ENCODE measurements at regions not wholly inside any gene's neighbourhood (a gene's known extent, or its start where the extent isn't known, plus 50 kb on each side); places are given as distances from the start of the nearest gene placed in this dataset.

- no peak for DNase-seq
- H3K9me3 Mint-ChIP-seq, result peaks cover 0 to 2% of the 10 kb centered on the region in 2 donors
- peaks cover 0 to 6% of the 10 kb centered on the region in 2 donors for H3K27me3 Mint-ChIP-seq
- ATAC-seq (replicated peaks), result no peak
- no peak overlapping the region for H3K27ac Mint-ChIP-seq
- H3K4me1 Mint-ChIP-seq (ENCODE audit: low read depth in 2 of 2), result no peaks in the 10 kb centered on the region
- no peak overlapping the region for H3K4me3 Mint-ChIP-seq
- H3K36me3 Mint-ChIP-seq (ENCODE audit: insufficient read depth), result no peaks in the 10 kb centered on the region
Observed at GRCh38 chr14:58788655-58789503, 151.1 kb downstream of the DACT1 start.

- ATAC-seq (replicated peaks), result no peak
- H3K27ac Mint-ChIP-seq, result no peak overlapping the region
- no peak overlapping the region for H3K4me3 Mint-ChIP-seq
- H3K27me3 Mint-ChIP-seq, result peaks cover 0 to 6% of the 10 kb centered on the region in 2 donors
- no peak for DNase-seq
- H3K4me1 Mint-ChIP-seq (ENCODE audit: low read depth in 2 of 2), result no peaks in the 10 kb centered on the region
- H3K36me3 Mint-ChIP-seq (ENCODE audit: insufficient read depth), result no peaks in the 10 kb centered on the region
- peaks cover 0 to 2% of the 10 kb centered on the region in 2 donors for H3K9me3 Mint-ChIP-seq
Observed at GRCh38 chr14:58789736-58790135, 152.0 kb downstream of the DACT1 start.

- H3K4me3 Mint-ChIP-seq, result no peak overlapping the region
- H3K36me3 Mint-ChIP-seq (ENCODE audit: insufficient read depth), result no peaks in the 10 kb centered on the region
- H3K4me1 Mint-ChIP-seq (ENCODE audit: low read depth in 2 of 2), result no peaks in the 10 kb centered on the region
- DNase-seq (no peak), ATAC-seq (replicated peaks) (no peak)
- H3K27ac Mint-ChIP-seq, result no peak overlapping the region
- peaks cover 0 to 6% of the 10 kb centered on the region in 2 donors for H3K27me3 Mint-ChIP-seq
- H3K9me3 Mint-ChIP-seq, result peaks cover 0 to 2% of the 10 kb centered on the region in 2 donors
Observed at GRCh38 chr14:58792416-58792815, 154.7 kb downstream of the DACT1 start.

GRCh38 chr14:58793131-58793740 lies 155.5 kb downstream of the DACT1 start:
- H3K27ac Mint-ChIP-seq, result no peak overlapping the region
- H3K27me3 Mint-ChIP-seq, result peaks cover 0 to 6% of the 10 kb centered on the region in 2 donors
- no peak overlapping the region for H3K4me3 Mint-ChIP-seq
- peaks cover 0 to 2% of the 10 kb centered on the region in 2 donors for H3K9me3 Mint-ChIP-seq
- DNase-seq (no peak), ATAC-seq (replicated peaks) (no peak)
- H3K36me3 Mint-ChIP-seq (ENCODE audit: insufficient read depth), result no peaks in the 10 kb centered on the region
- no peaks in the 10 kb centered on the region for H3K4me1 Mint-ChIP-seq (ENCODE audit: low read depth in 2 of 2)

GRCh38 chr14:58794993-58795762 lies 157.4 kb downstream of the DACT1 start:
- H3K4me1 Mint-ChIP-seq (ENCODE audit: low read depth in 2 of 2), result no peaks in the 10 kb centered on the region
- H3K9me3 Mint-ChIP-seq, result peaks cover 0 to 2% of the 10 kb centered on the region in 2 donors
- H3K4me3 Mint-ChIP-seq, result no peak overlapping the region
- DNase-seq (no peak), ATAC-seq (replicated peaks) (no peak)
- H3K27ac Mint-ChIP-seq, result no peak overlapping the region
- H3K36me3 Mint-ChIP-seq (ENCODE audit: insufficient read depth), result no peaks in the 10 kb centered on the region
- H3K27me3 Mint-ChIP-seq, result peaks cover 0 to 6% of the 10 kb centered on the region in 2 donors

- Mint-ChIP-seq H3K9me3 (peaks cover 0 to 2% of the 10 kb centered on the region in 2 donors), H3K4me1 (ENCODE audit: low read depth in 2 of 2) (no peaks in the 10 kb centered on the region), H3K4me3 (no peak overlapping the region), H3K27ac (no peak overlapping the region), H3K27me3 (peaks cover 0 to 6% of the 10 kb centered on the region in 2 donors), H3K36me3 (ENCODE audit: insufficient read depth) (no peaks in the 10 kb centered on the region)
- ATAC-seq (replicated peaks) (no peak), DNase-seq (no peak)
Observed at GRCh38 chr14:58796242-58797009, 158.7 kb downstream of the DACT1 start.

- ATAC-seq (replicated peaks) (no peak), DNase-seq (no peak)
- H3K36me3 Mint-ChIP-seq (ENCODE audit: insufficient read depth), result no peaks in the 10 kb centered on the region
- H3K4me1 Mint-ChIP-seq (ENCODE audit: low read depth in 2 of 2), result no peaks in the 10 kb centered on the region
- peaks cover 0 to 2% of the 10 kb centered on the region in 2 donors for H3K9me3 Mint-ChIP-seq
- peaks cover 0 to 6% of the 10 kb centered on the region in 2 donors for H3K27me3 Mint-ChIP-seq
- no peak overlapping the region for H3K27ac Mint-ChIP-seq
- no peak overlapping the region for H3K4me3 Mint-ChIP-seq
Observed at GRCh38 chr14:58797010-58797429, 159.3 kb downstream of the DACT1 start.

- no peak overlapping the region for H3K4me3 Mint-ChIP-seq
- H3K36me3 Mint-ChIP-seq (ENCODE audit: insufficient read depth), result no peaks in the 10 kb centered on the region
- ATAC-seq (replicated peaks) (no peak), DNase-seq (no peak)
- no peak overlapping the region for H3K27ac Mint-ChIP-seq
- H3K27me3 Mint-ChIP-seq, result no peaks in the 10 kb centered on the region
- no peaks in the 10 kb centered on the region for H3K4me1 Mint-ChIP-seq (ENCODE audit: low read depth in 2 of 2)
- peaks cover 0 to 7% of the 10 kb centered on the region in 2 donors for H3K9me3 Mint-ChIP-seq
Observed at GRCh38 chr14:58798173-58798572, 160.4 kb downstream of the DACT1 start.

GRCh38 chr14:58801086-58801485 lies 163.3 kb downstream of the DACT1 start:
- ATAC-seq (replicated peaks) (no peak), DNase-seq (no peak)
- Mint-ChIP-seq H3K4me3 (no peak overlapping the region), H3K4me1 (ENCODE audit: low read depth in 2 of 2) (no peaks in the 10 kb centered on the region), H3K27ac (no peak overlapping the region), H3K27me3 (no peaks in the 10 kb centered on the region), H3K9me3 (peaks cover 0 to 7% of the 10 kb centered on the region in 2 donors), H3K36me3 (ENCODE audit: insufficient read depth) (no peaks in the 10 kb centered on the region)

GRCh38 chr14:58805057-58805456 lies 167.3 kb downstream of the DACT1 start:
- H3K36me3 Mint-ChIP-seq (ENCODE audit: insufficient read depth), result no peaks in the 10 kb centered on the region
- H3K9me3 Mint-ChIP-seq, result peaks cover 0 to 7% of the 10 kb centered on the region in 2 donors
- H3K4me1 Mint-ChIP-seq (ENCODE audit: low read depth in 2 of 2), result no peaks in the 10 kb centered on the region
- no peak overlapping the region for H3K4me3 Mint-ChIP-seq
- H3K27me3 Mint-ChIP-seq, result peaks cover 0 to 7% of the 10 kb centered on the region in 2 donors
- DNase-seq (no peak), ATAC-seq (replicated peaks) (no peak)
- no peak overlapping the region for H3K27ac Mint-ChIP-seq

GRCh38 chr14:58805605-58806409 lies 168.0 kb downstream of the DACT1 start:
- Mint-ChIP-seq H3K4me3 (no peak overlapping the region), H3K4me1 (ENCODE audit: low read depth in 2 of 2) (no peaks in the 10 kb centered on the region), H3K27me3 (peaks cover 0 to 7% of the 10 kb centered on the region in 2 donors), H3K9me3 (peaks cover 0 to 7% of the 10 kb centered on the region in 2 donors), H3K36me3 (ENCODE audit: insufficient read depth) (no peaks in the 10 kb centered on the region), H3K27ac (no peak overlapping the region)
- DNase-seq (no peak), ATAC-seq (replicated peaks) (no peak)

- Mint-ChIP-seq H3K9me3 (peaks cover 0 to 7% of the 10 kb centered on the region in 2 donors), H3K27me3 (peaks cover 0 to 7% of the 10 kb centered on the region in 2 donors), H3K36me3 (ENCODE audit: insufficient read depth) (no peaks in the 10 kb centered on the region), H3K27ac (no peak overlapping the region), H3K4me1 (ENCODE audit: low read depth in 2 of 2) (no peaks in the 10 kb centered on the region), H3K4me3 (no peak overlapping the region)
- DNase-seq (no peak), ATAC-seq (replicated peaks) (no peak)
Observed at GRCh38 chr14:58807191-58807590, 169.4 kb downstream of the DACT1 start.

Data from effector memory CD8-positive, alpha-beta T cell (primary cell).